Astrocyte of the cerebellum (primary cell): ENCODE measurements at regions not wholly inside any gene's neighbourhood (a gene's known extent, or its start where the extent isn't known, plus 50 kb on each side); places are given as distances from the start of the nearest gene placed in this dataset.

Experiments used
- DNase-seq: peaks from one replicate; pipeline ENCODE4 v3.0.0-alpha.2; 2011; ENCODE audit warnings: low read depth
- H3K4me3 ChIP-seq: 2 replicates; pipeline ENCODE4 v1.5.1; 2011; ENCODE audit warnings: mild to moderate bottlenecking, low read depth, low read length, moderate library complexity
- CTCF ChIP-seq: IDR thresholded peaks from 2 replicates; pipeline ENCODE4 v1.5.1; 2012; ENCODE audit warnings: low read length, low read depth, moderate library complexity, mild to moderate bottlenecking; ENCODE audit errors: missing control alignments
- in situ Hi-C: cut with HindIII; loops from 2 replicates; pipeline ENCODE4 v1.10.0; 2017; ENCODE audit warnings: low sequenced_read_pairs

DNA sequence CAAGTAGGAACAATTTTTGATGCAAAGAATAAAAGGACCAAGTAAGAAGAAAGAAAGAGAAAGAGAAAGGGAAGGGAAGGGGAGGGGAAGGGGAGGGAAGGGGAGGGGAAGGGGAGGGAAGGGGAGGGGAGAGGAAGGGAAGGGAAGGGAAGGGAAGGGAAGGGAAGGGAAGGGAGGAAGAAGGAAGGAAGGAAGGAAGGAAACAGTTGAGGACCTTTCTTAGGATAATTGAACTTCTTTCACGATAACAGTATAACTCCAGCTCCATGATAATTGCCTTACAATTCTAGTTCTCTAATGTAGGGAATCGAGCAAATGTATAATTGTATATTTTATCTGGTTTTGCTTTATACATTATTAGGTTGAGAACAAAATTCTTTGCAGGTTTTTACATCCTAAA lies 556.2 kb upstream of the PCDH10 start:
- DNase-seq, result no peak
- in situ Hi-C loops, result no loop called here
- H3K4me3 ChIP-seq, result no peak overlapping the region
- no peak for TF ChIP-seq CTCF

DNA sequence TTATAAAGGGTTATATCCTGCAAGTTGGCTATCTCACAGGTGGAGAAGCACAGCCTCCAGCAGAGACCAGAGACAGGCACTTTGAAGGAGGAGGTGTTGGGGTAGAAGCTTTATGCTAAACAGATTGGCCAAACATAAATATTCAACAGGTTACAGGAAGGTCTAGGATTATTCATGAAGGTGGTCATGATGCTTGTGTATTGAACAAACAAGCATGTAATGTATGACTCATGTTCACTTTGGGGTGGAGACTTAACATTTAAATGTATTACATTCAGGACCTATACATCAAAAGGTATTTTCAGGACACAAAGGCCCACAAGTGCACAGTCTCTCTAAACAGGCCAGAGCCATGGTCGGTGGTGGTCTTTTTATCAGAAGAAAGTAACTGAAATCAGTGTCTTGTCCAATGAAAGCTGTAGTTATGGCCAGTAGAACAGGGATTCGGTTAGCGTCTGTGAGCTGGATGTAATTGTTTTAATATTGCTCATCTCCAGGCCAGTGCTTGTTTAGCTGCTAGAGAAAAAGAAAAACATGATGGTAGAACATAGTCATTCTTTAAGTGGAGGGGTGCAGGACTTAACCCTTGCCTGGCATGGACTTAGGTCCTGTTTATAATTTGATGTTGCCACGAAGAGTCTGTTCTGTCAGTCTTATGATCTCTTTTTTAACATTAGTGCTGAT lies 555.2 kb upstream of the PCDH10 start:
- no peak overlapping the region for H3K4me3 ChIP-seq
- in situ Hi-C loops, result no loop called here
- no peak for TF ChIP-seq CTCF
- DNase-seq, result peak; percentile 15

GRCh38 chr4:132596186-132596585 lies 552.9 kb upstream of the PCDH10 start:
- H3K4me3 ChIP-seq, result no peak overlapping the region
- no peak for TF ChIP-seq CTCF
- in situ Hi-C loops, result no loop called here
- DNase-seq, result no peak

DNA sequence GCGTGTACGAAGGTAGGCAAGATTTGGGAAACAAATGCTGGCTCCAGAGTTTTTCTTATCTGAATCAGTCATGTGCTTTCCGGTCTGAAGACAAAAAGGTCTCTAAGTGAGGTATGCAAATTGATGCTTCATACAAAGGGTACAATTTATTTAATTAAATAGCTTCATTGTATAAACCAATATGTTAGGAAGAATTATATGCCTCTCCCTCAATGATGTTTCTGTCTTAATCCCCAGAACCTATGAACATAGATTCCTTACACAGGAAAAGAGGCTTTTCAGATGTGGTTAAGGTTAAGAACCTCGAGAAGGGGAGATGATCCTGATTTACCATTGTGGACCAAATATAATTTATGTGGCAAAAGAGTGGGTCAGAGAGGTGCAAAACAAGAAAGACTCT lies 543.5 kb upstream of the PCDH10 start:
- DNase-seq, result no peak
- TF ChIP-seq CTCF, result no peak
- in situ Hi-C loops, result no loop called here

DNA sequence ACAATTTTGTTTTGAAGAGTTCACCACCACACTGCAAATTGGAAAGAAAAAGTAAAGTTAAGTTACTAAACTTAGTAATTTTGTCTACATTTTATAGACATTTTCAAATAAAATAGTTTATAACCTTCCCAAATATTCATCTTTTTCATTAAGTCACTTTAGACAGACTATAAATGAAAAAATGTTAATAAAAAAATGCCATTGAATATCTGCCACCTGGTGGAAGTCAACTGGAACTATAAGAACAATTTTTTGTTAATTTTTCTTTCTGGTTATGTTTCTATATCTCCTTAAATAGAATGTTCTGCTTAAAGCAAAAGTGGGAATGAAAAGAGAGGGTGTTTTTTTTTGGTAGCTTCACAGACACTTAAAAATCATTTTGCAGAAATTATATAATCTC lies 534.4 kb upstream of the PCDH10 start:
- in situ Hi-C loops, result no loop called here
- peak; percentile 8 for DNase-seq
- TF ChIP-seq CTCF, result no peak
- H3K4me3 ChIP-seq, result no peak overlapping the region

More for the DNA sequence above, 543.5 kb upstream of the PCDH10 start:
- no peak overlapping the region for H3K4me3 ChIP-seq

- no peak for TF ChIP-seq CTCF
- no peak for DNase-seq
- in situ Hi-C loops, result no loop called here
- no peak overlapping the region for H3K4me3 ChIP-seq
These were observed 529.1 kb upstream of the PCDH10 start for GRCh38 chr4:132619968-132620367.
